GM12873 (cell line): ENCODE measurements at regions not wholly inside any gene's neighbourhood (a gene's known extent, or its start where the extent isn't known, plus 50 kb on each side); places are given as distances from the start of the nearest gene placed in this dataset.

Experiments
- CTCF ChIP-seq: IDR thresholded peaks from 2 replicates; pipeline ENCODE4 v1.5.1; 2012; ENCODE audit warnings: low read depth, mild to moderate bottlenecking, moderate library complexity, low read length, control low read depth; ENCODE audit not compliant: insufficient read depth; ENCODE audit errors: missing control alignments

- TF ChIP-seq CTCF = no peak
Measured at GRCh38 chr3:124358156-124358555, 366.2 kb upstream of the ROPN1 start.

- TF ChIP-seq CTCF = no peak
Measured at GRCh38 chr3:124360155-124360554, 368.2 kb upstream of the ROPN1 start.

GRCh38 chr3:124360563-124360962 lies 368.6 kb upstream of the ROPN1 start:
- no peak for TF ChIP-seq CTCF

GRCh38 chr3:124361566-124361965 lies 368.7 kb upstream of the UMPS start:
- TF ChIP-seq CTCF = no peak

GRCh38 chr3:124362455-124362854 lies 367.8 kb upstream of the UMPS start:
- TF ChIP-seq CTCF = no peak

GRCh38 chr3:124363476-124363875 lies 366.8 kb upstream of the UMPS start:
- TF ChIP-seq CTCF = no peak

- no peak for TF ChIP-seq CTCF
Measured at GRCh38 chr3:124364317-124365020, 365.8 kb upstream of the UMPS start.
